ENCODE measurements at regions not wholly inside any gene's neighbourhood (a gene's known extent, or its start where the extent isn't known, plus 50 kb on each side); places are given as distances from the start of the nearest gene placed in this dataset.

DNA sequence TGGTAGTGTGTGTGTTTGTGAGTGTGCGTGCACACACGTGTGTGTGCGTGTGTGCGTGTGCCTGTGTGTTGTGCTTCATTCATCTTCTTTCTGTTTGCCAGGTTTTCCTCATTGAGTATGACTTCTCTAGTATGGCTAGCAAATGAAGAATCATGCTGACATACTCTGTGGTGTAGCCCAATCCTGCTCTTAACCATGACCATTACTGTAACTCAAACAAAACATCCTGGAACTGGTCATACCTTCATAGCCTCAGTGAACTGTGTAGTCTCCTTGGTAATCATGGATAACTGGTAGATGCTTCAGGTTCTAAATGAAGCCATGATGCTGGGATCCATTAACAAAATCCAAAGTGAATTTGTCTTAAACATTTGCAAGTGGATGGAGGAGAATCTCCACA, 1117.7 kb downstream of the BCL11B start:
- no peaks in the 10 kb centered on the region for H3K4me1 ChIP-seq
- H3K4me3 ChIP-seq = no peak overlapping the region
- no peaks in the 10 kb centered on the region for H3K27me3 ChIP-seq
- H3K27ac ChIP-seq = no peak overlapping the region
- no peaks in the 10 kb centered on the region for H3K36me3 ChIP-seq
- no peak overlapping the region for H3K9ac ChIP-seq (ENCODE audit: low read depth in 2 of 2, low read length in 2 of 2)
- TF ChIP-seq, protein P1, sequence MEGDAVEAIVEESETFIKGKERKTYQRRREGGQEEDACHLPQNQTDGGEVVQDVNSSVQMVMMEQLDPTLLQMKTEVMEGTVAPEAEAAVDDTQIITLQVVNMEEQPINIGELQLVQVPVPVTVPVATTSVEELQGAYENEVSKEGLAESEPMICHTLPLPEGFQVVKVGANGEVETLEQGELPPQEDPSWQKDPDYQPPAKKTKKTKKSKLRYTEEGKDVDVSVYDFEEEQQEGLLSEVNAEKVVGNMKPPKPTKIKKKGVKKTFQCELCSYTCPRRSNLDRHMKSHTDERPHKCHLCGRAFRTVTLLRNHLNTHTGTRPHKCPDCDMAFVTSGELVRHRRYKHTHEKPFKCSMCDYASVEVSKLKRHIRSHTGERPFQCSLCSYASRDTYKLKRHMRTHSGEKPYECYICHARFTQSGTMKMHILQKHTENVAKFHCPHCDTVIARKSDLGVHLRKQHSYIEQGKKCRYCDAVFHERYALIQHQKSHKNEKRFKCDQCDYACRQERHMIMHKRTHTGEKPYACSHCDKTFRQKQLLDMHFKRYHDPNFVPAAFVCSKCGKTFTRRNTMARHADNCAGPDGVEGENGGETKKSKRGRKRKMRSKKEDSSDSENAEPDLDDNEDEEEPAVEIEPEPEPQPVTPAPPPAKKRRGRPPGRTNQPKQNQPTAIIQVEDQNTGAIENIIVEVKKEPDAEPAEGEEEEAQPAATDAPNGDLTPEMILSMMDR (IDR thresholded peaks at IDR 0.05) = no peak
- H3K9me3 ChIP-seq = no peaks in the 10 kb centered on the region
- no peak for DNase-seq
- intact Hi-C loops (cut with DNase I) = no loop called here

DNA sequence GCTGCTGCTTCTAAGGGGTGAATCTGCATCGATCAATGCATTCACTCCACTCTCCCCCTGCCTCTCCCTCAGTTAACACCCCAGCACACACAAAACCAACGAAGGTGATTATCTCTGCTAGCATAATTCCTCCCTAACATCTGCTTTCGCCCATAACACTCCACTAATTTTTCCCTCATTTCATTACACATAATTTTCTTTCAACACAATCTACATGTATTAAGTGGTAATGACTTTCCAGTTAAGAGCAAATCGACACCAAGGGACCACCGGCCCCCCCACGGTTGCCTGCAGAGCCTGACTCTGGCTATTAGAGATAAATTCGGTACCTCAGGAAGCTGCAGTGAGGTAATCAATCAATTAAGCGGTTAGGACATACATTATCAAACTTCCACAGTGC, 1115.6 kb downstream of the BCL11B start:
- Histone ChIP-seq H3K27ac (no peak overlapping the region), H3K4me3 (no peak overlapping the region), H3K36me3 (no peaks in the 10 kb centered on the region), H3K27me3 (no peaks in the 10 kb centered on the region), H3K9ac (ENCODE audit: low read depth in 2 of 2, low read length in 2 of 2) (no peak overlapping the region), H3K9me3 (no peaks in the 10 kb centered on the region), H3K4me1 (no peaks in the 10 kb centered on the region)
- intact Hi-C loops (cut with DNase I) = no loop called here
- TF ChIP-seq, protein P1 (IDR thresholded peaks at IDR 0.05) = no peak
- no peak for DNase-seq

DNA sequence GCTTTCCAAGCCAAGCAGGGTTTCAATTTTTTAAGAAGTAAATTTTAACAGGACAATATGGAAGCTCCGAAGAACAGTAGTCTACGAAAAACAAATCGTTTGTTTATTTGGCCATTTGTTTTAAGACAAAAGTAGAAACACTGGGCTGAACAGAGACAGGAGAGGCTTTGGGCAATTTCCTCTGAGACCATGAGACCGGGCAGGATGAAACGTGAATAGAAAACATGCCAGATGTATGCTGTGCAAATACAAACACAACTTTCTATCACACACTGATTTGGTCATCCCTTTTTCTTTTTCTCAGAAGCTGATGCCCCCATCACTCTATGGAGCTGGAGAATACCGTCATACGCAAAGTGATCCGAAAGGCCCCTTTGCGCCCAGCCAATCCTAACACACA, 1111.1 kb downstream of the BCL11B start:
- no peak for DNase-seq
- TF ChIP-seq, protein P1 (IDR thresholded peaks at IDR 0.05) = no peak
- Histone ChIP-seq H3K4me1 (no peaks in the 10 kb centered on the region), H3K27me3 (no peaks in the 10 kb centered on the region), H3K27ac (no peak overlapping the region), H3K9ac (ENCODE audit: low read depth in 2 of 2, low read length in 2 of 2) (no peak overlapping the region), H3K36me3 (no peaks in the 10 kb centered on the region), H3K9me3 (no peaks in the 10 kb centered on the region), H3K4me3 (no peak overlapping the region)
- intact Hi-C loops (cut with DNase I) = no loop called here

DNA sequence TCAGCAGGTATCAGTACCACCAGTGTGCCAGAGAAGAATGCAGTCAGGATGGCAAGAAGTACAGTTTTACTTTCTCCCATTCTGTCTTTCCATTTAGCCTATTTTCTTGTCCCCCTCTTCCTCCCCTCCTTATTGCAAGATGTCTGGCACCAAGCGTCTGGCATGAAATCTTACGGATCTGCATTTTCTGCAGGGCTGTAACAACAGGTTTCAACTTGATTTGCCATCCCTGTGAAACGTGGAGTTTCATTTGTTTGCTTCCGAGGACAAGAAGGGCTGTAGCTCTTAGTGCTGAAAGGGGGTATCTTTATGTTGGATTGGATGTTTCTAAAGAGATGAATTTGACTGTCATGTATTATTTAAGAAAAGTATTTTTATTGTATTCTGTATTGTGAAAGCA, 1110.6 kb downstream of the BCL11B start:
- Histone ChIP-seq H3K27me3 (no peaks in the 10 kb centered on the region), H3K9me3 (no peaks in the 10 kb centered on the region), H3K27ac (no peak overlapping the region), H3K9ac (ENCODE audit: low read depth in 2 of 2, low read length in 2 of 2) (no peak overlapping the region), H3K4me3 (no peak overlapping the region), H3K4me1 (no peaks in the 10 kb centered on the region), H3K36me3 (no peaks in the 10 kb centered on the region)
- TF ChIP-seq, protein P1 (IDR thresholded peaks at IDR 0.05) = no peak
- no peak for DNase-seq
- intact Hi-C loops (cut with DNase I) = no loop called here

DNA sequence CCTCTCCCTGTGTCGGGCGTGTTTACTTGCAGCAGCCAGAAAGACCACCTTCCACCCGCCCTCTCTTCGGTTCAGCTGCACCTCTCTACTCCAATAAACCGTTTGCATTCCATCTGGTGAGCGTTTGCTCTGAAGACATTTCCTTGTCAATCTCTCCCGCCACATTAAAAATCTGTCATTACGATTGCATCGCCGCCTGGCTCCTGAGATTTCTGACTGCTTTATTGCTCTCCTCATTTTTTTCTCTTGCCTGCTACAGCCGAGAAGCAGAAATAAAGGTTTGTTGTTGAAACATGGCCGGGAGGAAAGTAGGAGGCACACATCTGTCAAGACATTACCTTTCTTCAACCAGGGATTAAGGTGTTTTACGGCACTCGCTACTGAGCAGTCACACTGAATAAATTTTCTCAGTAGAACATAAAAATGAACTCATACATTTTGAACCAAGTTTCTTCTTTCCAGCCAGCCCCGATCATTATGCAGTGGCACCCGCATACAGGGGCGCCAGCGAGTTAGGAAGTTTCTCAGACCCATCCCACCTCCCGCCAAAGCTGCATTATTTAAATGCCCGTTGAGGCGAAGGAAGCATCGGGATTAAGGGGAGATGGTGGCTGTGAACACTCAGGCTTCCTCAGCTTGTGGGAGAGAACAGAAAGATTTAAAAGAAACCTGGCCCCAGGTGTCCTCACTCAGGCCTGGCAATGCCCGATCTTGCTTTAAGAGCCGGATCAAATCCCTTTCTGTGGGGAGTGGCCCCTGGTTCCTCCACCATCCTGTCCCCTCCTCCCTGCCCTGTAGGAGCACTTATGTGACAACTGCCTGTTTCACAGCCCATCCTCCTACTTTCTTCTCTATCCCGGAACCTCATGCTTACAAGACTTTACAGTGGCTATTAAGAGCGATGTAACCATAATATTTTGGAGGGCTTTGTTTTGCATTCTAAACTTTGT, 1108.9 kb downstream of the BCL11B start:
- Histone ChIP-seq H3K4me1 (no peaks in the 10 kb centered on the region), H3K36me3 (no peaks in the 10 kb centered on the region), H3K27ac (no peak overlapping the region), H3K4me3 (no peak overlapping the region), H3K27me3 (no peaks in the 10 kb centered on the region), H3K9me3 (no peaks in the 10 kb centered on the region), H3K9ac (ENCODE audit: low read depth in 2 of 2, low read length in 2 of 2) (no peak overlapping the region)
- TF ChIP-seq, protein P1 (IDR thresholded peaks at IDR 0.05) = no peak
- intact Hi-C loops (cut with DNase I) = no loop called here
- DNase-seq = no peak

All from colonic mucosa (tissue), 4 donors.